ENCODE measurements at regions not wholly inside any gene's neighbourhood (a gene's known extent, or its start where the extent isn't known, plus 50 kb on each side); places are given as distances from the start of the nearest gene placed in this dataset.
A peak's percentile ranks its signal among the peaks of the same experiment; 100 is the strongest.
"Not testable (repeated sequence)": the region's sequence is repeated elsewhere in the genome, so short reads cannot be mapped to it uniquely, and the experiment has no call there.

- Mint-ChIP-seq H3K4me3 (peak overlapping the region; percentile 98), H3K4me1 (ENCODE audit: low read depth) (peaks cover 15% of the 10 kb centered on the region)
- not testable (repeated sequence) for H3K27ac Mint-ChIP-seq; H3K9me3 Mint-ChIP-seq (ENCODE audit: low read depth); H3K36me3 Mint-ChIP-seq; H3K27me3 Mint-ChIP-seq
Observed at GRCh38 chr4:118592289-118592688, 92.9 kb upstream of the METTL14 start.

- not testable (repeated sequence) for H3K27me3 Mint-ChIP-seq; H3K36me3 Mint-ChIP-seq; H3K27ac Mint-ChIP-seq; H3K9me3 Mint-ChIP-seq (ENCODE audit: low read depth); H3K4me3 Mint-ChIP-seq
- H3K4me1 Mint-ChIP-seq (ENCODE audit: low read depth) = peaks cover 11% of the 10 kb centered on the region
Observed at GRCh38 chr4:118595883-118596282, 89.3 kb upstream of the METTL14 start.

GRCh38 chr4:118625097-118625496, 60.1 kb upstream of the METTL14 start:
- H3K27me3 Mint-ChIP-seq = not testable (repeated sequence)

DNA sequence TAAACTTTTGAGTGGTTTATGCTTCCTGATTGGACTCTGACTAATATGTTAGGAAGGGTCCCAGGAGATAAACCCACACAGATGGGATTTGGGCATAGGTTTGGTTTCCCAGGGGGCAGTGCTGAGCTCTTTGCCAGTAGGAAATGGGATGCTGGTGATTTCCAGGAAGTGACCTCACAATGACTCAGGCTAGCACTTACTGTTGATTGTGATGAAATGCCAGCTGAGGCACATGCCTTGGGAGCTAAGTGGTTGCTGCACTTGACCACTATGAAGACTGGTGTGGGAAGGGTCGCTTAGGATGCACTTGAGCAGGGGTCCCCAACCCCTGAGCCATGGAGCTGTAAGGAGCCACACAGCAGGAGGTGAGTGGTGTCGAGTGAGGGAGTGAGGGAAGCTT, 55.5 kb upstream of the METTL14 start:
- not testable (repeated sequence) for H3K27me3 Mint-ChIP-seq; H3K36me3 Mint-ChIP-seq; H3K4me1 Mint-ChIP-seq (ENCODE audit: low read depth); H3K9me3 Mint-ChIP-seq (ENCODE audit: low read depth); H3K4me3 Mint-ChIP-seq
- peak overlapping the region; percentile 72 for H3K27ac Mint-ChIP-seq

More at GRCh38 chr4:118625097-118625496, 60.1 kb upstream of the METTL14 start:
- H3K4me1 Mint-ChIP-seq (ENCODE audit: low read depth); H3K4me3 Mint-ChIP-seq; H3K36me3 Mint-ChIP-seq; H3K27ac Mint-ChIP-seq; H3K9me3 Mint-ChIP-seq (ENCODE audit: low read depth): not testable (repeated sequence)

DNA sequence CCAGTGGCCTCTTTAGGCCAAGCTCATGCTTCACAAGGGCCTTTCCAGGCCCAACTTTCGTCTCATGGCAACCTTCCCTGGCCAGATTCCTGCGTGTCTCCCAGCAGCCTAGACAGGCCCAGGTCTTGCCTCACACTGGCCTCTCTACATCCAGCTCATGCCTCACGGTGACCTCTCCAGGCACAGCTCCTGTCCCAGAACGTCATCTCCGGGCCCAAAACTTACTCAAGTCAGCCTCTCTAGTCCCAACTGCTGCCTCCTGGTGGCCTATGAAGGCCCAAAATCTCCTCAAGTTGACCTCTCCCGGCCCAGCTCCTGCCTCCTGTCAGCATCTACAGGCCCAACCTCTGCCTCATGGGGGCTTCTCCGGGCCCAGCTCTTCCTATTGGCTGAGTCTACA, 54.3 kb upstream of the METTL14 start:
- peak overlapping the region; percentile 68 for H3K27ac Mint-ChIP-seq
- not testable (repeated sequence) for H3K4me3 Mint-ChIP-seq; H3K36me3 Mint-ChIP-seq; H3K4me1 Mint-ChIP-seq (ENCODE audit: low read depth); H3K9me3 Mint-ChIP-seq (ENCODE audit: low read depth); H3K27me3 Mint-ChIP-seq

DNA sequence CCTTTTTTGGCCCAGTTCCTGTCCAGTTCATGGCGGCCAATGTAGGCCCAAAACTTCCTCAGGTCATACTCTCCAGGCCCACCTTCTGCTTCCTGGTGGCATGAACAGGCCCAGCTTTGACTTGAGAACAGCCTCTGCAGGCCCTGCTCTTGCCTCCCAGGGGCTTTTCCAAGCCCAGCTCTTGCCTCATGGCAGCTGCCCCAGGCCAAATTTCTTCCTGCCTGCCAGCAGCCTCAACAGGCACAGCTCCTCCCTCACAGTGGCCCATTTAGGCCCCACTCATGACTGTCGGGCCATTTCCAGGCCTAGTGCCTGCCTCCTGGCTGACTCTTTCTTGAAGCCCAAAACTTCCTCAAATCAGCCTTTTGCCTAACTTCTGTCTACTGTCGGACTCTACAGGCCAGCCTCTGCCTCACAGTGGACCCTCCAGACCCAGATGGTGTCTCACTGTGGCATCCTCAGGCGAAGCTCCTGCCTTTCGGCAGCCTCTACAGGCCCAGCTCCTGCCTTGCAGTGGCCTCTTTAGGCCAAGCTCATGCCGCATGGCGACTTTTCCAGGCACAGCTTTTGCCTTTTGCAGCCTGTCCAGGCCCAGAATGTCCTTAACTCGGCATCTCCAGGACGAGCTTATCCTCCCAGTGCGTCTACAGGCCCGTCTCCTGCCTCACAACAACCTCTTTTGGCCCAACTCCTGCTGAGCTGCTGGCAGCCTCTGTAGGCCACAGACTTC, 53.7 kb upstream of the METTL14 start:
- H3K27me3 Mint-ChIP-seq; H3K9me3 Mint-ChIP-seq (ENCODE audit: low read depth); H3K4me3 Mint-ChIP-seq; H3K36me3 Mint-ChIP-seq; H3K4me1 Mint-ChIP-seq (ENCODE audit: low read depth): not testable (repeated sequence)
- H3K27ac Mint-ChIP-seq = peak overlapping the region; percentile 68

DNA sequence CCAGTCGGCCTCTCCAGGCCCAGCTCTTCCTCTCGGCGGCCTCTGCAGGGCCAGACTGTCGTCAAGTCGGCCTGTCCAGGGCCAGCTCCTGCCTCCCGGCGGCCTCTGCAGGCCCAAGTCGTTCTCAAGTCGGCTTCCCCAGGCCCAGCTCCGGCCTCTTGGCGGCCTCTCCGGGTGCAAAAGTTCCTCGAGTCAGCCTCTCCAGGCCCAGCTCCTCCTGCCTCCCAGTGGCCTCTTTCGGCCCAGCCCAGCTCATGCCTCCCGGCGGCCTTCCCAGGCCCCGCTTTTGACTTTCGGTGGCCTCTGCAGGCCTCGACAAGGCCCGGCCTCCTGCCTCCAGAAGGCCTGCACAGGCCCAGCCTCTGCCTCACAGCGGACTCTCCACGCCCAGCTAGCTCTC, 51.7 kb upstream of the METTL14 start:
- H3K4me1 Mint-ChIP-seq (ENCODE audit: low read depth); H3K4me3 Mint-ChIP-seq; H3K36me3 Mint-ChIP-seq; H3K27ac Mint-ChIP-seq; H3K9me3 Mint-ChIP-seq (ENCODE audit: low read depth); H3K27me3 Mint-ChIP-seq: not testable (repeated sequence)

DNA sequence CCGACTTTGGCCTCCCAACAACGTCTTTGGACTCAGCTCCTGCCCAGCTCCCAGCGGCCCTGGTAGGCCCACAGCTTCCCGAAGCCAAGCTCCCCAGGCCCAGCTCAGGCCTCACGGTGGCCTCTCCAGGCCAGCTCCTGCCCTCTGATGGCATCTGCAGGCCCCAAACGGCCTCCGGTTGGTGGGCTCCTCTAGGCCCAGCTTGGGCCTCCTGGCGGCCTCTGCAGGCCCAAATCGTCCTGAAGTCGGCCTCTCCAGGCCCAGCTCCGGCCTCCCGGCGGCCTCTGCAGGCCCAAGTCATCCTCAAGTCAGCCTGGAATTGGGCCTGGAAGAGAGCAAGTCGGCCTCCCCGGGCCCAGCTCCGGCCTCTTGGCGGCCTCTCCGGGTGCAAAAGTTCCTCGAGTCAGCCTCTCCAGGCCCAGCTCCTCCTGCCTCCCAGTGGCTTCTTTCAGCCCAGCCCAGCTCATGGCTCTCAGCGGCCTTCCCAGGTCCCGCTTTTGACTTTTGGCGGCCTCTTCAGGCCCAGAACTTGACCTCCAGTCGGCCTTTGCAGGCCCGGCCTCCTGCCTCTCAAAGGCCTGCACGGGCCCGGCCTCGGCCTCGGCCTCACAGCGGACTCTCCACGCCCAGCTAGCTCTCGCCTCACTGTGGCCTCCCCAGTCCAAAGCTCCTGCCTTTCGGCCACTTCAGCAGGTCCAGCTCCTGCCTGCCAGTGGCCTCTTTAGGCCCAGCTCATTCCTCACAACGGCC, 50.9 kb upstream of the METTL14 start:
- not testable (repeated sequence) for H3K36me3 Mint-ChIP-seq; H3K9me3 Mint-ChIP-seq (ENCODE audit: low read depth); H3K27me3 Mint-ChIP-seq; H3K4me3 Mint-ChIP-seq; H3K4me1 Mint-ChIP-seq (ENCODE audit: low read depth); H3K27ac Mint-ChIP-seq

Data from activated naive CD8-positive, alpha-beta T cell (primary cell).